ENCODE measurements at regions not wholly inside any gene's neighbourhood (a gene's known extent, or its start where the extent isn't known, plus 50 kb on each side); places are given as distances from the start of the nearest gene placed in this dataset.
"Not testable (repeated sequence)": the region's sequence is repeated elsewhere in the genome, so short reads cannot be mapped to it uniquely, and the experiment has no call there.

- POLR2A ChIA-PET (ENCODE audit: partially characterized antibody); H4K20me1 ChIP-seq (replicated peaks in 1 of 2; ENCODE audit: control insufficient read depth in 1 of 2, insufficient read depth in 2 of 2, low read length in 2 of 2); H3K4ac ChIP-seq (replicated peaks; ENCODE audit: insufficient read length, low read depth, low read length); H3K18ac ChIP-seq (ENCODE audit: extremely low read depth, low read length); H3K79me1 ChIP-seq (ENCODE audit: low read depth, low read length); H4K8ac ChIP-seq (ENCODE audit: extremely low read depth, insufficient read depth, low read length); H2BK12ac ChIP-seq (ENCODE audit: low read depth, low read length); H3K4me2 ChIP-seq (ENCODE audit: insufficient read depth in 1 of 2, low read depth in 2 of 2, low read length in 2 of 2); H3K4me3 ChIP-seq (ENCODE audit: extremely low read depth in 1 of 4, insufficient read depth in 2 of 4, low read depth in 3 of 4, low read length in 4 of 4); H4K5ac ChIP-seq (ENCODE audit: insufficient read length, low read depth, low read length); H3K27ac ChIP-seq (ENCODE audit: low read depth, low read length); H3K36me3 ChIP-seq (ENCODE audit: control insufficient read depth in 2 of 4, insufficient read depth in 4 of 4, low read length in 3 of 4); H3K4me1 ChIP-seq (replicated peaks in 1 of 4; ENCODE audit: control insufficient read depth in 3 of 4, insufficient read depth in 4 of 4, low read length in 3 of 4); H2BK120ac ChIP-seq (replicated peaks; ENCODE audit: low read depth, low read length); H3K9me3 ChIP-seq (ENCODE audit: insufficient read depth in 2 of 2, low read depth in 1 of 2, low read length in 1 of 2); DNase-seq (ENCODE audit: low read depth in 1 of 2, low spot score in 2 of 2); H3K14ac ChIP-seq (ENCODE audit: insufficient read length); H2BK20ac ChIP-seq (ENCODE audit: low read length); H3K56ac ChIP-seq (replicated peaks; ENCODE audit: insufficient read length, low read depth, low read length); H3K79me2 ChIP-seq (ENCODE audit: control insufficient read depth in 1 of 2, insufficient read depth in 2 of 2, low read length in 2 of 2); H4K91ac ChIP-seq (replicated peaks; ENCODE audit: insufficient read length, low read length); H3K9ac ChIP-seq (replicated peaks in 1 of 4; ENCODE audit: extremely low read depth in 1 of 4, low read depth in 3 of 4, low read length in 3 of 4); FAIRE-seq; H2AFZ ChIP-seq (ENCODE audit: low read length); CTCF ChIA-PET (ENCODE audit: partially characterized antibody); H2BK15ac ChIP-seq (ENCODE audit: low read length); H2AK5ac ChIP-seq (ENCODE audit: low read depth, low read length); H3K23ac ChIP-seq (ENCODE audit: insufficient read length); H3K23me2 ChIP-seq (ENCODE audit: low read depth, low read length); H3K27me3 ChIP-seq (replicated peaks in 1 of 4; ENCODE audit: control insufficient read depth in 3 of 4, extremely low read depth in 1 of 4, insufficient read depth in 3 of 4, low read length in 3 of 4); H2BK5ac ChIP-seq (ENCODE audit: low read depth, low read length): not testable (repeated sequence)
- 90% methylated on average over 6 of the region's 9 CpGs; no CpG with 5 or more reads in 1 of the 2 experiments for WGBS, 2 experiments (ENCODE audit: extremely low coverage in 1 of 2, insufficient coverage in 1 of 2, insufficient read length in 1 of 2, insufficient replicate concordance in 2 of 2, low coverage in 1 of 2, low lambda C conversion rate in 2 of 2, missing lambda C conversion rate in 1 of 2)
These were observed 313.5 kb downstream of the ANAPC1 start for GRCh38 chr2:111570300-111571114.

- H3K4me1 ChIP-seq (replicated peaks in 1 of 4; ENCODE audit: control insufficient read depth in 3 of 4, insufficient read depth in 4 of 4, low read length in 3 of 4); H3K23me2 ChIP-seq (ENCODE audit: low read depth, low read length); H4K5ac ChIP-seq (ENCODE audit: insufficient read length, low read depth, low read length); H3K14ac ChIP-seq (ENCODE audit: insufficient read length); H2AK5ac ChIP-seq (ENCODE audit: low read depth, low read length); H2BK15ac ChIP-seq (ENCODE audit: low read length); H2BK120ac ChIP-seq (replicated peaks; ENCODE audit: low read depth, low read length); H2BK12ac ChIP-seq (ENCODE audit: low read depth, low read length); H3K79me2 ChIP-seq (ENCODE audit: control insufficient read depth in 1 of 2, insufficient read depth in 2 of 2, low read length in 2 of 2); H3K4me2 ChIP-seq (ENCODE audit: insufficient read depth in 1 of 2, low read depth in 2 of 2, low read length in 2 of 2); H3K4me3 ChIP-seq (ENCODE audit: extremely low read depth in 1 of 4, insufficient read depth in 2 of 4, low read depth in 3 of 4, low read length in 4 of 4); H2BK20ac ChIP-seq (ENCODE audit: low read length); H3K79me1 ChIP-seq (ENCODE audit: low read depth, low read length); H4K8ac ChIP-seq (ENCODE audit: extremely low read depth, insufficient read depth, low read length); POLR2A ChIA-PET (ENCODE audit: partially characterized antibody); DNase-seq (ENCODE audit: low read depth in 1 of 2, low spot score in 2 of 2); H3K56ac ChIP-seq (replicated peaks; ENCODE audit: insufficient read length, low read depth, low read length); H3K18ac ChIP-seq (ENCODE audit: extremely low read depth, low read length); H4K20me1 ChIP-seq (replicated peaks in 1 of 2; ENCODE audit: control insufficient read depth in 1 of 2, insufficient read depth in 2 of 2, low read length in 2 of 2); CTCF ChIA-PET (ENCODE audit: partially characterized antibody); H3K9ac ChIP-seq (replicated peaks in 1 of 4; ENCODE audit: extremely low read depth in 1 of 4, low read depth in 3 of 4, low read length in 3 of 4); H3K27ac ChIP-seq (ENCODE audit: low read depth, low read length); FAIRE-seq; H4K91ac ChIP-seq (replicated peaks; ENCODE audit: insufficient read length, low read length); H3K9me3 ChIP-seq (ENCODE audit: insufficient read depth in 2 of 2, low read depth in 1 of 2, low read length in 1 of 2); H3K27me3 ChIP-seq (replicated peaks in 1 of 4; ENCODE audit: control insufficient read depth in 3 of 4, extremely low read depth in 1 of 4, insufficient read depth in 3 of 4, low read length in 3 of 4); H3K23ac ChIP-seq (ENCODE audit: insufficient read length); H3K4ac ChIP-seq (replicated peaks; ENCODE audit: insufficient read length, low read depth, low read length); H3K36me3 ChIP-seq (ENCODE audit: control insufficient read depth in 2 of 4, insufficient read depth in 4 of 4, low read length in 3 of 4); H2AFZ ChIP-seq (ENCODE audit: low read length); H2BK5ac ChIP-seq (ENCODE audit: low read depth, low read length): not testable (repeated sequence)
- 90% methylated on average over 3 of the region's 4 CpGs; no CpG with 5 or more reads in 1 of the 2 experiments for WGBS, 2 experiments (ENCODE audit: extremely low coverage in 1 of 2, insufficient coverage in 1 of 2, insufficient read length in 1 of 2, insufficient replicate concordance in 2 of 2, low coverage in 1 of 2, low lambda C conversion rate in 2 of 2, missing lambda C conversion rate in 1 of 2)
These were observed 309.2 kb downstream of the ANAPC1 start for GRCh38 chr2:111574803-111575202.

Data from H1 (cell line).